Stimulated activated CD8-positive, alpha-beta memory T cell treated with anti-CD3 and anti-CD28 coated beads, Interleukin-7, amount 100 ng/mL, for 1 hour (primary cell): ENCODE measurements at regions not wholly inside any gene's neighbourhood (a gene's known extent, or its start where the extent isn't known, plus 50 kb on each side); places are given as distances from the start of the nearest gene placed in this dataset.
"Not testable (repeated sequence)": the region's sequence is repeated elsewhere in the genome, so short reads cannot be mapped to it uniquely, and the experiment has no call there.

ENCODE experiments used
- DNase-seq, 2 donors: peaks; one replicate each; pipeline ENCODE4 v3.0.0-alpha.2; 2020; ENCODE audit warnings: low read depth in 2 of 2

GRCh38 chr2:13381928-13382327 lies 665.2 kb downstream of the TRIB2 start:
- DNase-seq: not testable (repeated sequence)

- DNase-seq: not testable (repeated sequence)
Observed at GRCh38 chr2:13389172-13389571, 672.4 kb downstream of the TRIB2 start.

GRCh38 chr2:13390676-13391075 lies 673.9 kb downstream of the TRIB2 start:
- DNase-seq: no peak

GRCh38 chr2:13401312-13401711 lies 684.6 kb downstream of the TRIB2 start:
- DNase-seq: no peak

GRCh38 chr2:13413989-13414388 lies 697.3 kb downstream of the TRIB2 start:
- DNase-seq: no peak

- DNase-seq: no peak
Observed at GRCh38 chr2:13414897-13415296, 698.2 kb downstream of the TRIB2 start.

GRCh38 chr2:13433954-13434353 lies 717.2 kb downstream of the TRIB2 start:
- DNase-seq: no peak

- not testable (repeated sequence) for DNase-seq
Observed at GRCh38 chr2:13443554-13444261, 727.0 kb downstream of the TRIB2 start.

GRCh38 chr2:13462464-13462863 lies 745.7 kb downstream of the TRIB2 start:
- DNase-seq: no peak

- no peak for DNase-seq
Observed at GRCh38 chr2:13466076-13466475, 749.3 kb downstream of the TRIB2 start.

GRCh38 chr2:13474538-13474937 lies 757.8 kb downstream of the TRIB2 start:
- DNase-seq: no peak

- DNase-seq: no peak
Observed at GRCh38 chr2:13480057-13480456, 763.3 kb downstream of the TRIB2 start.

- no peak for DNase-seq
Observed at GRCh38 chr2:13481201-13481600, 764.5 kb downstream of the TRIB2 start.

- no peak for DNase-seq
Observed at GRCh38 chr2:13485256-13485655, 768.5 kb downstream of the TRIB2 start.

GRCh38 chr2:13488965-13489364 lies 772.2 kb downstream of the TRIB2 start:
- DNase-seq: no peak

GRCh38 chr2:13492262-13492661 lies 775.5 kb downstream of the TRIB2 start:
- DNase-seq: no peak

GRCh38 chr2:13495051-13495450 lies 778.3 kb downstream of the TRIB2 start:
- DNase-seq: no peak

- no peak for DNase-seq
Observed at GRCh38 chr2:13504808-13505207, 788.1 kb downstream of the TRIB2 start.

GRCh38 chr2:13508671-13509070 lies 791.9 kb downstream of the TRIB2 start:
- DNase-seq: no peak

- DNase-seq: no peak
Observed at GRCh38 chr2:13515254-13515653, 798.5 kb downstream of the TRIB2 start.

- no peak for DNase-seq
Observed at GRCh38 chr2:13522096-13522495, 805.4 kb downstream of the TRIB2 start.

GRCh38 chr2:13522917-13523821 lies 806.4 kb downstream of the TRIB2 start:
- DNase-seq: no peak

- no peak for DNase-seq
Observed at GRCh38 chr2:13524492-13524891, 807.8 kb downstream of the TRIB2 start.
